ENCODE measurements at regions not wholly inside any gene's neighbourhood (a gene's known extent, or its start where the extent isn't known, plus 50 kb on each side); places are given as distances from the start of the nearest gene placed in this dataset.

- DNase-seq (ENCODE audit: low read depth, low spot score) (no peak), FAIRE-seq (no peak)
- no peaks in the 10 kb centered on the region for H3K36me3 ChIP-seq (ENCODE audit: control insufficient read depth in 2 of 2, extremely low read depth in 1 of 2, insufficient read depth in 2 of 2, low read length in 2 of 2)
- H3K27me3 ChIP-seq (ENCODE audit: control insufficient read depth in 2 of 2, insufficient read depth in 2 of 2, low read length in 2 of 2) = no peaks in the 10 kb centered on the region
- H3K9ac ChIP-seq (replicated peaks; ENCODE audit: extremely low read depth, insufficient read depth, low read length) = no peak overlapping the region
- BruUV-seq (replicated peaks) = no TSS peak
- no peaks in the 10 kb centered on the region for H4K20me1 ChIP-seq (replicated peaks; ENCODE audit: control insufficient read depth, extremely low read depth, insufficient read depth, low read length)
- no peak for TF ChIP-seq EZH2 (IDR thresholded peaks at IDR 0.05; ENCODE audit: borderline replicate concordance, low read depth, low read length, severe bottlenecking)
- no peak for TF ChIP-seq POLR2AphosphoS5 (IDR thresholded peaks at IDR 0.05; ENCODE audit: insufficient read depth, low read depth, low read length)
- no peak for TF ChIP-seq GATA2 (IDR thresholded peaks at IDR 0.05; ENCODE audit: insufficient read depth, insufficient read length, low read depth, low read length)
- TF ChIP-seq MYC (IDR thresholded peaks at IDR 0.05; ENCODE audit: low read depth, low read length) = no peak
- TF ChIP-seq FOS (IDR thresholded peaks at IDR 0.05; ENCODE audit: borderline replicate concordance, insufficient read depth, low read length) = no peak
- TF ChIP-seq JUN (IDR thresholded peaks at IDR 0.05; ENCODE audit: borderline replicate concordance, insufficient read depth, insufficient read length, low read depth) = no peak
- no peak for TF ChIP-seq CTCF (IDR thresholded peaks at IDR 0.05; ENCODE audit: extremely low read depth in 1 of 2, insufficient read depth in 1 of 2, low read depth in 1 of 2, low read length in 2 of 2)
- TF ChIP-seq MAX (IDR thresholded peaks at IDR 0.05; ENCODE audit: insufficient read depth, insufficient read length) = no peak
- TF ChIP-seq POLR2A (IDR thresholded peaks at IDR 0.05; ENCODE audit: low read depth, low read length) = no peak
- H2AFZ ChIP-seq (ENCODE audit: low read depth, low read length) = no peak overlapping the region
- dilution Hi-C loops (cut with MboI; ENCODE audit: extremely low pct_ligation_motif_present, low sequenced_read_pairs) = no loop called here
- H3K27ac ChIP-seq (ENCODE audit: insufficient read depth, low read depth, low read length) = no peak overlapping the region
- CTCF ChIA-PET = no interaction called here
- H3K79me2 ChIP-seq (ENCODE audit: control insufficient read depth, insufficient read depth, low read length) = no peaks in the 10 kb centered on the region
- no peaks in the 10 kb centered on the region for H3K9me3 ChIP-seq (replicated peaks; ENCODE audit: control insufficient read depth, insufficient read depth, low read length)
- no peaks in the 10 kb centered on the region for H3K9me1 ChIP-seq (replicated peaks; ENCODE audit: control insufficient read depth, extremely low read depth, insufficient read depth, low read length)
- no peak overlapping the region for H3K4me2 ChIP-seq (ENCODE audit: insufficient read depth, low read length)
- no peaks in the 10 kb centered on the region for H3K4me1 ChIP-seq (ENCODE audit: control insufficient read depth, extremely low read depth, insufficient read depth, low read length)
- no peak overlapping the region for H3K4me3 ChIP-seq (replicated peaks in 1 of 3; ENCODE audit: insufficient read depth in 1 of 3, low read depth in 1 of 3, low read length in 3 of 3)
- POLR2A ChIA-PET = no interaction called here
- intact Hi-C loops (cut with micrococcal nuclease) = no loop called here
Measured at GRCh38 chr14:83632375-83632774, 1897.6 kb upstream of the FLRT2 start.
